ENCODE measurements at regions not wholly inside any gene's neighbourhood (a gene's known extent, or its start where the extent isn't known, plus 50 kb on each side); places are given as distances from the start of the nearest gene placed in this dataset.
A peak's percentile ranks its signal among the peaks of the same experiment; 100 is the strongest.

DNA sequence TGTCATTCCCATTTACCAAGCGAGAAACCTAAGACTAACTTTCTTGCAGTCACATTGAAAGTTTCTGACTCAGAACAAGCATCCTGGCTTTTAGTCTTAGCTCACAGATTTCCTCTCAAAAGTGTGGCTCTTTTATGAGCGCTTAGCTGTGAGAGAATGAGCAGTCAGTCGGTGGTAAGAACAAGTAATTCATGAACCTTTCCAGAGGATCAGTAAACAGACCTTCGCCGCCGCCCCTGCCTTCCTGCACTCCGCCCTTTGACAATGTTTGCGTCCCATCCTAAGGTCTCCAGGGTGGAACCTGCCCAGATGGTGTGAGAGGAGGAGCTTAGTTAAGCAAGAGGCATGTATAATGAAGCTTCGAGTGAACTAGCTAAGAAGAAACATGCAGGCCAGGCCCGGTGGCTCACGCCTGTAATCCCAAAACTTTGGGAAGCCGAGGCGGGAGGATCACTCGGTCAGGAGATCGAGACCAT, 142.4 kb downstream of the GLUL start:
- peak; percentile 30 to 75 (median 51) for DNase-seq (ENCODE audit: extremely low read depth in 1 of 4, low spot score in 3 of 4)
- ChIA-PET CTCF (ENCODE audit: low intra/inter-chr PET ratio) (no interaction called here), POLR2A (interaction anchor here (0.6 to 1.4 kb wide), 6 partner anchors 8 to 47 kb away, joined by 3 to 7 read pairs (median 4); no protein-coding TSS in a partner anchor)
- Histone ChIP-seq H3K9me3 (replicated peaks; ENCODE audit: control insufficient read depth, insufficient read depth, low read depth, low read length) (no peaks in the 10 kb centered on the region), H3K9me1 (ENCODE audit: control insufficient read depth, insufficient read depth, low read length) (no peaks in the 10 kb centered on the region), H3K27me3 (ENCODE audit: control insufficient read depth in 2 of 2, insufficient read depth in 2 of 2, low read length in 2 of 2) (no peaks in the 10 kb centered on the region), H3K27ac (ENCODE audit: extremely low read depth, low read depth, low read length) (0 out of 3 replicates have a peak overlapping the region, but pooled peaks have one; percentile 13), H3K79me2 (ENCODE audit: control insufficient read depth, insufficient read depth, low read length) (no peaks in the 10 kb centered on the region), H3K4me3 (no peak overlapping the region), H3K36me3 (ENCODE audit: control insufficient read depth, insufficient read depth, low read length) (no peaks in the 10 kb centered on the region), H2AFZ (ENCODE audit: low read depth, low read length) (peak overlapping the region; percentile 87), H3K4me2 (ENCODE audit: insufficient read depth, low read length) (peak overlapping the region; percentile 40), H3K9ac (ENCODE audit: insufficient read depth in 1 of 2, low read depth in 2 of 2, low read length in 2 of 2) (peak overlapping the region in 1 of 2 experiments; percentile 9; a peak in 1 of 4 replicates), H4K20me1 (replicated peaks; ENCODE audit: control insufficient read depth, insufficient read depth, low read length) (no peaks in the 10 kb centered on the region), H3K4me1 (replicated peaks in 1 of 2; ENCODE audit: control insufficient read depth in 2 of 2, insufficient read depth in 2 of 2, low read length in 2 of 2) (peaks cover 4 to 12% of the 10 kb centered on the region in 2 experiments; a peak in 3 of 5 replicates)
- WGBS (ENCODE audit: insufficient coverage, low coverage, missing lambda C conversion rate), result 37% methylated on average over 15 of the region's 15 CpGs
- FAIRE-seq, result peak; percentile 44
- peak; percentile 87 for ATAC-seq
- no TSS peak for BruUV-seq (replicated peaks)
- in situ Hi-C loops (cut with MboI), result no loop called here
- intact Hi-C loops (cut with micrococcal nuclease), result no loop called here
- peak; percentile 35; the same call in 1 of the 2 replicates for TF ChIP-seq ZFX (CRISPR knock-in tag; IDR thresholded peaks at IDR 0.05)
- peak in 1 of 2 experiments; percentile 66; a peak in 1 of 4 replicates for TF ChIP-seq SRF (CRISPR knock-in tag; IDR thresholded peaks at IDR 0.05)
- peak; percentile 5; the same call in 1 of the 2 replicates for TF ChIP-seq MECOM (CRISPR knock-in tag; IDR thresholded peaks at IDR 0.05)
- TF ChIP-seq CXXC5 (CRISPR knock-in tag; IDR thresholded peaks at IDR 0.05), result peak; percentile 30; the same call in 1 of the 2 replicates
- no peak for TF ChIP-seq DACH1 (IDR thresholded peaks at IDR 0.05; ENCODE audit: partially characterized antibody)
- TF ChIP-seq CEBPB (tag; IDR thresholded peaks at IDR 0.05), result peak; percentile 36; the same call in 1 of the 2 replicates
- TF ChIP-seq KDM1A (IDR thresholded peaks at IDR 0.05), result no peak
- TF ChIP-seq NONO (IDR thresholded peaks at IDR 0.05; ENCODE audit: low read depth in 2 of 2, low read length in 1 of 2), result no peak
- TF ChIP-seq SMAD4 (CRISPR knock-in tag; conservative IDR thresholded peaks at IDR 0.05), result 0 out of 2 replicates have a peak, but pooled peaks have one; percentile 40
- no peak for TF ChIP-seq COPS2 (conservative IDR thresholded peaks at IDR 0.05)
- no peak for TF ChIP-seq ADNP (tag; IDR thresholded peaks at IDR 0.05)
- TF ChIP-seq, protein P1, sequence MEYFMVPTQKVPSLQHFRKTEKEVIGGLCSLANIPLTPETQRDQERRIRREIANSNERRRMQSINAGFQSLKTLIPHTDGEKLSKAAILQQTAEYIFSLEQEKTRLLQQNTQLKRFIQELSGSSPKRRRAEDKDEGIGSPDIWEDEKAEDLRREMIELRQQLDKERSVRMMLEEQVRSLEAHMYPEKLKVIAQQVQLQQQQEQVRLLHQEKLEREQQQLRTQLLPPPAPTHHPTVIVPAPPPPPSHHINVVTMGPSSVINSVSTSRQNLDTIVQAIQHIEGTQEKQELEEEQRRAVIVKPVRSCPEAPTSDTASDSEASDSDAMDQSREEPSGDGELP (CRISPR knock-in tag; IDR thresholded peaks at IDR 0.05; ENCODE audit: borderline replicate concordance), result 0 out of 2 replicates have a peak, but pooled peaks have one; percentile 25
- no peak for TF ChIP-seq ERF (CRISPR knock-in tag; IDR thresholded peaks at IDR 0.05)
- no peak for TF ChIP-seq RAD21 (CRISPR knock-in tag; conservative IDR thresholded peaks at IDR 0.05 in 1 of 2, IDR thresholded peaks at IDR 0.05 in 1 of 2)
- 0 out of 4 replicates have a peak, but pooled peaks of 1 of the 2 experiments have one; percentile 22 for TF ChIP-seq FOXK2 (conservative IDR thresholded peaks at IDR 0.05 in 1 of 2, IDR thresholded peaks at IDR 0.05 in 1 of 2; ENCODE audit: low read depth in 2 of 2)
- TF ChIP-seq, protein P2, sequence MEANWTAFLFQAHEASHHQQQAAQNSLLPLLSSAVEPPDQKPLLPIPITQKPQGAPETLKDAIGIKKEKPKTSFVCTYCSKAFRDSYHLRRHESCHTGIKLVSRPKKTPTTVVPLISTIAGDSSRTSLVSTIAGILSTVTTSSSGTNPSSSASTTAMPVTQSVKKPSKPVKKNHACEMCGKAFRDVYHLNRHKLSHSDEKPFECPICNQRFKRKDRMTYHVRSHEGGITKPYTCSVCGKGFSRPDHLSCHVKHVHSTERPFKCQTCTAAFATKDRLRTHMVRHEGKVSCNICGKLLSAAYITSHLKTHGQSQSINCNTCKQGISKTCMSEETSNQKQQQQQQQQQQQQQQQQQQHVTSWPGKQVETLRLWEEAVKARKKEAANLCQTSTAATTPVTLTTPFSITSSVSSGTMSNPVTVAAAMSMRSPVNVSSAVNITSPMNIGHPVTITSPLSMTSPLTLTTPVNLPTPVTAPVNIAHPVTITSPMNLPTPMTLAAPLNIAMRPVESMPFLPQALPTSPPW (CRISPR knock-in tag; IDR thresholded peaks at IDR 0.05), result no peak

All from K562 (cell line).